Endothelial cell of umbilical vein (primary cell): ENCODE measurements at regions not wholly inside any gene's neighbourhood (a gene's known extent, or its start where the extent isn't known, plus 50 kb on each side); places are given as distances from the start of the nearest gene placed in this dataset.

Experiments used
- BruUV-seq: library from RNA; stranded (reverse); fragments of 400-500 nt; replicated peaks from 2 replicates; lab custom pipeline; 2021; lab: Mats Ljungman, UMichigan
- CTCF ChIA-PET: fragments of 300-600, 350-600 bp; sonication (Branson Sonifier 250); formaldehyde crosslinking; loops from one replicate; lab custom pipeline; 2021; ENCODE audit warnings: antibody characterized with exemption, inconsistent platforms; lab: Charles Lee
- POLR2A ChIA-PET: fragments of 300-600, 350-600 bp; sonication (Branson Sonifier 250); formaldehyde crosslinking; loops from one replicate; lab custom pipeline; 2021; ENCODE audit warnings: antibody characterized with exemption, inconsistent platforms; lab: Charles Lee
- DNase-seq: peaks from one replicate; pipeline ENCODE4 v3.0.0-alpha.2; 2011; ENCODE audit warnings: low read depth, low spot score
- FAIRE-seq: peaks from 2 replicates; lab custom pipeline; 2011; peaks lifted over from hg19 to GRCh38; lab: Jason Lieb, UNC
- H2AFZ ChIP-seq: 2 replicates; pipeline ENCODE4 v1.6.0; 2012; ENCODE audit warnings: low read depth, low read length, control low read depth, inconsistent platforms
- H3K27ac ChIP-seq: 2 replicates; pipeline ENCODE4 v1.5.1; 2011; ENCODE audit warnings: low read depth, mild to moderate bottlenecking, control low read depth, low read length, moderate library complexity; ENCODE audit not compliant: insufficient read depth
- H3K27me3 ChIP-seq, 2 experiments: 2 replicates each; pipeline versions ENCODE4 v1.6.0 to v1.6.1; 2011; ENCODE audit warnings: low read length in 2 of 2, mixed read lengths in 1 of 2; ENCODE audit not compliant: control insufficient read depth in 2 of 2, insufficient read depth in 2 of 2
- H3K36me3 ChIP-seq, 2 experiments: 2 replicates in 1 of 2; 3 replicates in 1 of 2; pipeline ENCODE4 v1.5.1; 2011; ENCODE audit warnings: low read length in 2 of 2, mild to moderate bottlenecking in 1 of 2, moderate library complexity in 1 of 2; ENCODE audit not compliant: control insufficient read depth in 2 of 2, insufficient read depth in 2 of 2; ENCODE audit errors: extremely low read depth in 1 of 2
- H3K4me1 ChIP-seq: 3 replicates; pipeline ENCODE4 v1.5.1; 2011; ENCODE audit warnings: mild to moderate bottlenecking, low read length; ENCODE audit not compliant: control insufficient read depth, insufficient read depth; ENCODE audit errors: extremely low read depth
- H3K4me2 ChIP-seq: 2 replicates; pipeline ENCODE4 v1.6.1; 2011; ENCODE audit warnings: low read length, control low read depth, mixed read lengths; ENCODE audit not compliant: insufficient read depth
- H3K4me3 ChIP-seq, 3 experiments: fragments of 200-600 bp in 1 of 3; sonication (generic), shearing (Covaris generic) in 1 of 3; replicated peaks in 1 of 3; 2 replicates each; pipeline ENCODE4 v1.5.1; 2011 to 2016; ENCODE audit warnings: control low read depth in 3 of 3, low read length in 3 of 3, mild to moderate bottlenecking in 2 of 3, inconsistent platforms in 1 of 3, low read depth in 1 of 3, moderate library complexity in 1 of 3; ENCODE audit not compliant: insufficient read depth in 1 of 3
- H3K79me2 ChIP-seq: 2 replicates; pipeline ENCODE4 v1.6.0; 2012; ENCODE audit warnings: low read length, inconsistent platforms; ENCODE audit not compliant: control insufficient read depth, insufficient read depth
- H3K9ac ChIP-seq: replicated peaks from 2 replicates; pipeline ENCODE3; 2011; ENCODE audit warnings: low read length, control low read depth; ENCODE audit not compliant: insufficient read depth; ENCODE audit errors: extremely low read depth
- H3K9me1 ChIP-seq: replicated peaks from 3 replicates; pipeline ENCODE4 v1.6.0; 2011; ENCODE audit warnings: mild to moderate bottlenecking, low read length; ENCODE audit not compliant: control insufficient read depth, insufficient read depth; ENCODE audit errors: extremely low read depth
- H3K9me3 ChIP-seq: replicated peaks from 2 replicates; pipeline ENCODE4 v1.5.1; 2012; ENCODE audit warnings: low read length, inconsistent platforms; ENCODE audit not compliant: control insufficient read depth, insufficient read depth
- H4K20me1 ChIP-seq: replicated peaks from 2 replicates; pipeline ENCODE3; 2011; ENCODE audit warnings: mild to moderate bottlenecking, low read length; ENCODE audit not compliant: control insufficient read depth, insufficient read depth; ENCODE audit errors: extremely low read depth
- EZH2 ChIP-seq: IDR thresholded peaks from 2 replicates; pipeline ENCODE4 v1.6.1; 2012; ENCODE audit warnings: borderline replicate concordance, low read depth, mild to moderate bottlenecking, moderate library complexity, low read length, inconsistent platforms; ENCODE audit not compliant: severe bottlenecking
- FOS ChIP-seq: IDR thresholded peaks from 2 replicates; pipeline ENCODE4 v1.6.1; 2011; ENCODE audit warnings: mild to moderate bottlenecking, low read length, moderate library complexity, borderline replicate concordance; ENCODE audit not compliant: insufficient read depth
- GATA2 ChIP-seq: IDR thresholded peaks from 2 replicates; pipeline ENCODE4 v1.7.0; 2011; ENCODE audit warnings: low read depth, mild to moderate bottlenecking, moderate library complexity, mixed read lengths, low read length; ENCODE audit not compliant: insufficient read length, insufficient read depth
- JUN ChIP-seq: IDR thresholded peaks from 2 replicates; pipeline ENCODE4 v1.6.1; 2011; ENCODE audit warnings: borderline replicate concordance, low read depth; ENCODE audit not compliant: insufficient read length, insufficient read depth
- MAX ChIP-seq: IDR thresholded peaks from 2 replicates; pipeline ENCODE4 v1.6.1; 2011; ENCODE audit not compliant: insufficient read depth, insufficient read length
- MYC ChIP-seq: IDR thresholded peaks from one replicate; pipeline ENCODE4 v1.6.1; 2011; ENCODE audit warnings: mild to moderate bottlenecking, low read depth, low read length
- POLR2A ChIP-seq: IDR thresholded peaks from 2 replicates; pipeline ENCODE4 v1.6.1; 2012; ENCODE audit warnings: low read depth, mild to moderate bottlenecking, control low read depth, low read length
- POLR2AphosphoS5 ChIP-seq: IDR thresholded peaks from 2 replicates; pipeline ENCODE4 v1.6.1; 2012; ENCODE audit warnings: low read depth, mild to moderate bottlenecking, control low read depth, low read length, moderate library complexity; ENCODE audit not compliant: insufficient read depth
- dilution Hi-C: fragments of 300-500 bp; cut with MboI; formaldehyde crosslinking; loops from one replicate; pipeline ENCODE4 v1.15.0; 2019; ENCODE audit warnings: low sequenced_read_pairs; ENCODE audit not compliant: extremely low pct_ligation_motif_present
- intact Hi-C: fragments of 100-400 bp; cut with micrococcal nuclease; formaldehyde crosslinking; loops from one replicate; pipeline ENCODE4 v1.10.0; 2022
- TF ChIP-seq, protein P1 (sequence below), 2 donors: IDR thresholded peaks; 1 replicate in 1 of 2; 2 replicates in 1 of 2; pipeline ENCODE4 v1.5.1; 2011; ENCODE audit warnings: low read length in 2 of 2, mild to moderate bottlenecking in 2 of 2, moderate library complexity in 2 of 2, control low read depth in 1 of 2, inconsistent platforms in 1 of 2, low read depth in 1 of 2; ENCODE audit not compliant: insufficient read depth in 1 of 2; ENCODE audit errors: extremely low read depth in 1 of 2

DNA sequence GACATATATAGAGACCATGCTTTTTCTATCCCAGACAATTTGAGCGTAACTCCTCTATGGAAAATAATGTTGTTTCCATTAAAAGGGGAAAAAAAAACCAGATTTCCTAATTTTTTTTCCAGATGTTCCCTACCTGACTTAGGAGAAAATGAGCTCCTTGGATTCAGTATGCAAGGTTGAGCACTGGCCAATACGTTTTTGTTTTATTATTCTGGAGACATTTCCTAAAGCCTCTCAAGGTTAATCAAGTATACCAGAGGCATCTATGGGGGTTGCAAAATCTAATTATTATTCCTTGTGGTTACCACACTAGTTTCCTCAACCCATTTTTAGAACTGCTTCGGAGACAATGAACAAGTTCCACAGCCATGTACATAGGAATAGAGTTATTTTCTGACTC is 291.3 kb downstream of the SLC16A7 start:
- DNase-seq (no peak), FAIRE-seq (no peak)
- no peaks in the 10 kb centered on the region for H3K27me3 ChIP-seq
- H3K4me2 ChIP-seq = no peak overlapping the region
- H2AFZ ChIP-seq = no peak overlapping the region
- H3K36me3 ChIP-seq = no peaks in the 10 kb centered on the region
- H3K79me2 ChIP-seq = no peaks in the 10 kb centered on the region
- no peaks in the 10 kb centered on the region for H3K4me1 ChIP-seq
- H3K9me1 ChIP-seq = no peaks in the 10 kb centered on the region
- dilution Hi-C loops = no loop called here
- no TSS peak for BruUV-seq
- H3K9me3 ChIP-seq = no peaks in the 10 kb centered on the region
- H3K9ac ChIP-seq = no peak overlapping the region
- no peak overlapping the region for H3K4me3 ChIP-seq
- no peak overlapping the region for H3K27ac ChIP-seq
- TF ChIP-seq, protein P1, sequence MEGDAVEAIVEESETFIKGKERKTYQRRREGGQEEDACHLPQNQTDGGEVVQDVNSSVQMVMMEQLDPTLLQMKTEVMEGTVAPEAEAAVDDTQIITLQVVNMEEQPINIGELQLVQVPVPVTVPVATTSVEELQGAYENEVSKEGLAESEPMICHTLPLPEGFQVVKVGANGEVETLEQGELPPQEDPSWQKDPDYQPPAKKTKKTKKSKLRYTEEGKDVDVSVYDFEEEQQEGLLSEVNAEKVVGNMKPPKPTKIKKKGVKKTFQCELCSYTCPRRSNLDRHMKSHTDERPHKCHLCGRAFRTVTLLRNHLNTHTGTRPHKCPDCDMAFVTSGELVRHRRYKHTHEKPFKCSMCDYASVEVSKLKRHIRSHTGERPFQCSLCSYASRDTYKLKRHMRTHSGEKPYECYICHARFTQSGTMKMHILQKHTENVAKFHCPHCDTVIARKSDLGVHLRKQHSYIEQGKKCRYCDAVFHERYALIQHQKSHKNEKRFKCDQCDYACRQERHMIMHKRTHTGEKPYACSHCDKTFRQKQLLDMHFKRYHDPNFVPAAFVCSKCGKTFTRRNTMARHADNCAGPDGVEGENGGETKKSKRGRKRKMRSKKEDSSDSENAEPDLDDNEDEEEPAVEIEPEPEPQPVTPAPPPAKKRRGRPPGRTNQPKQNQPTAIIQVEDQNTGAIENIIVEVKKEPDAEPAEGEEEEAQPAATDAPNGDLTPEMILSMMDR (IDR thresholded peaks at IDR 0.05; ENCODE audit: extremely low read depth in 1 of 2, insufficient read depth in 1 of 2, low read depth in 1 of 2, low read length in 2 of 2) = no peak
- TF ChIP-seq MYC (no peak), GATA2 (no peak), EZH2 (no peak), MAX (no peak), POLR2A (no peak), FOS (no peak), POLR2AphosphoS5 (no peak), JUN (no peak)
- no peaks in the 10 kb centered on the region for H4K20me1 ChIP-seq
- ChIA-PET CTCF (no interaction called here), POLR2A (no interaction called here)
- intact Hi-C loops = no loop called here
